D721Med (cell line): ENCODE measurements at regions not wholly inside any gene's neighbourhood (a gene's known extent, or its start where the extent isn't known, plus 50 kb on each side); places are given as distances from the start of the nearest gene placed in this dataset.

Experiments
- DNase-seq: peaks from one replicate; pipeline ENCODE4 v3.0.0; 2011; ENCODE audit warnings: low spot score; ENCODE audit not compliant: insufficient read length
- FAIRE-seq: peaks from 2 replicates; lab custom pipeline; 2011; peaks lifted over from hg19 to GRCh38; lab: Jason Lieb, UNC
- TF ChIP-seq, protein P1 (sequence below): IDR thresholded peaks from 2 replicates; pipeline ENCODE4 v1.5.1; 2012; ENCODE audit warnings: mild to moderate bottlenecking, control low read depth; ENCODE audit not compliant: insufficient read depth; ENCODE audit errors: missing control alignments

- FAIRE-seq (no peak), DNase-seq (no peak)
- TF ChIP-seq, protein P1, sequence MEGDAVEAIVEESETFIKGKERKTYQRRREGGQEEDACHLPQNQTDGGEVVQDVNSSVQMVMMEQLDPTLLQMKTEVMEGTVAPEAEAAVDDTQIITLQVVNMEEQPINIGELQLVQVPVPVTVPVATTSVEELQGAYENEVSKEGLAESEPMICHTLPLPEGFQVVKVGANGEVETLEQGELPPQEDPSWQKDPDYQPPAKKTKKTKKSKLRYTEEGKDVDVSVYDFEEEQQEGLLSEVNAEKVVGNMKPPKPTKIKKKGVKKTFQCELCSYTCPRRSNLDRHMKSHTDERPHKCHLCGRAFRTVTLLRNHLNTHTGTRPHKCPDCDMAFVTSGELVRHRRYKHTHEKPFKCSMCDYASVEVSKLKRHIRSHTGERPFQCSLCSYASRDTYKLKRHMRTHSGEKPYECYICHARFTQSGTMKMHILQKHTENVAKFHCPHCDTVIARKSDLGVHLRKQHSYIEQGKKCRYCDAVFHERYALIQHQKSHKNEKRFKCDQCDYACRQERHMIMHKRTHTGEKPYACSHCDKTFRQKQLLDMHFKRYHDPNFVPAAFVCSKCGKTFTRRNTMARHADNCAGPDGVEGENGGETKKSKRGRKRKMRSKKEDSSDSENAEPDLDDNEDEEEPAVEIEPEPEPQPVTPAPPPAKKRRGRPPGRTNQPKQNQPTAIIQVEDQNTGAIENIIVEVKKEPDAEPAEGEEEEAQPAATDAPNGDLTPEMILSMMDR: no peak
These were observed 82.8 kb upstream of the ZNF32 start for GRCh38 chr10:43731486-43731885.

DNA sequence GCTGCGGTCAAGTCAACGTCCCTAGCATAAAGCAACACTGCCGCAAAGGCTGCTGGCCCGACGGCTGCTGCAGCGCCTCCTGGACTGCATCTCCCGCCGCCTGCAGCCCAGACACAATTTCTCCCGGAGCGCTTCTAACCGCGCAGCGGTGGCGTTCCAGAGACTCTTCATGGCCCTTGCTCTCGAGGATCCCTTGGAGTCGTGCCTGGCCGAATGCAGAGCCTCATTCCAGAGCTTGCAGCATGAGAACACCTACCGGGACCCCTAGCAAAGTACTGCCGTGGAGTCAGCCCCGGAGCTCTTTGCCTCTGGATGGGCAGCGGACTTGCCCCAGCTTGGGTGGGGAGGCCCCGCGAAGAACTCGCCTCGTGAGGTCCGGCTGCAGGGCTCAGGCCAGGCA, 79.7 kb upstream of the ZNF32 start:
- DNase-seq: no peak
- TF ChIP-seq, protein P1: no peak
- FAIRE-seq: no peak

GRCh38 chr10:43727935-43728334, 79.3 kb upstream of the ZNF32 start:
- no peak for FAIRE-seq
- DNase-seq: no peak
- TF ChIP-seq, protein P1: no peak

DNA sequence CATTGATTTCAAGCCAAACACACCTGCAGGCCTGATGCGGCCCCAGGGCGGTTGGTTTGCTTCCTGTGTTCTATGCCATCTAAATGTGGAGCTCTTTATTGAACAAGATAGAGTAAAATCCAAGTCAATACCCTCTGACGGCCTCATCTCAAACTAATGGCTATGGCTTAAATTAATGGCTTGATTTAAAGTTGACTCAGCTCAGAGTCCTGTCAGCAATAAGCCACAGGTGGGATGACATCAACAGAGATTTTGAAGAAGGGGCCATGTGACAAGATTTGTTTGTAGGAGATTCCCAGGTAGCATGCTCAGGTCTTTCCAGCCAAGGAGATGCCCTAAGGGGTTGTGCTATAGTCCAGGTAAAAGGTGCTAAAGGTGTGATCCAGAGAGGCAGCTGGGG, 66.7 kb upstream of the ZNF32 start:
- DNase-seq: no peak
- no peak for FAIRE-seq
- TF ChIP-seq, protein P1: no peak

DNA sequence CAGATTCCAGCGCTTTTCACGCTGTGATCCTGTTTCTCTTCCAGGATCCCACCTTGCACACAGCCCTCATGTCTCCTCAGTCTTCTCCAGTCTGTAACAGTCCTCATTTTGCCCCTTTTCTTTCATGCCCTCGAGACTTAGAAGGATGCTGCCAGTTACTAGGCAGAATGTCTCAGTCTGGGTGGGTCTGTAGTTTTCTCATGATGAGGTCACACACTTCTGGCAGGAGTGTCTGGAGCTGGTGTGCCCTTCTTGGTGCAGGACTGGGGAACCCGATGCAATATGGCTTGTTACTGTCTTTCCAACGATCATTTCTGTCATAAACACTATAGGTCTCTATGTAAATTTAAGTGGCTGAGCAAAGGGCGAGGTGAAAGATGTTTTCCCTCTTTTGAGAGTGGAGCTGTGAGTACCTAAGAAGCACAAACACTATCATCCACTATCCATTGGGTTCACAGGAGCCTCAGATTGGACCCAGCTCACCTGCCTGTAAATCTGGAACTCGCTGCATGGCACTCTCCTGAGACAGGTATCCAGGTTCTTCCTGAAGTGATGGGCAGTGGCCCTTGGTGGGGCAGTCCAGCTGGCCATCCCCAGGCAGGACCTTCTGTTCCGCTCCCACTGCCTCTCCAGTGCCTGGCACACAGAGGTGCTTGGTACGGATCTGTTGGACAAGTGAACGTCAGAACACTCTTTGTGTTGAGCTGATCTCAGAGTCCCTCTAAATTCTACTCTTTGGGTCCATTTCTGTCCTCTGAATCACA, 64.3 kb upstream of the ZNF32 start:
- FAIRE-seq (no peak), DNase-seq (no peak)
- TF ChIP-seq, protein P1: no peak

GRCh38 chr10:43710772-43711471, 62.2 kb upstream of the ZNF32 start:
- TF ChIP-seq, protein P1: no peak
- FAIRE-seq: no peak
- DNase-seq: no peak

- no peak for DNase-seq
- no peak for FAIRE-seq
- TF ChIP-seq, protein P1: no peak
These were observed 59.6 kb upstream of the ZNF32 start for GRCh38 chr10:43708262-43708661.
